Keratinocyte (primary cell): ENCODE measurements at regions not wholly inside any gene's neighbourhood (a gene's known extent, or its start where the extent isn't known, plus 50 kb on each side); places are given as distances from the start of the nearest gene placed in this dataset.

Source experiments
- DNase-seq: peaks from one replicate; pipeline ENCODE4 v3.0.0-alpha.2; 2011; ENCODE audit warnings: low read depth, missing footprints, low spot score
- FAIRE-seq: peaks from 2 replicates; lab custom pipeline; 2011; peaks lifted over from hg19 to GRCh38; lab: Jason Lieb, UNC
- H2AFZ ChIP-seq: 2 replicates; pipeline ENCODE4 v1.6.0; 2012; ENCODE audit warnings: low read length, control low read depth, inconsistent platforms; ENCODE audit not compliant: control insufficient read depth
- H3K27ac ChIP-seq: 2 replicates; pipeline ENCODE4 v1.5.1; 2011; ENCODE audit warnings: low read length; ENCODE audit not compliant: control insufficient read depth, insufficient read depth
- H3K27me3 ChIP-seq: 3 replicates; pipeline ENCODE4 v1.6.0; 2011; ENCODE audit warnings: low read length; ENCODE audit not compliant: control insufficient read depth, insufficient read depth; ENCODE audit errors: extremely low read depth
- H3K36me3 ChIP-seq, 2 experiments: 2 replicates in 1 of 2; 3 replicates in 1 of 2; pipeline ENCODE4 v1.5.1; 2011; ENCODE audit warnings: low read length in 2 of 2, mild to moderate bottlenecking in 1 of 2; ENCODE audit not compliant: control insufficient read depth in 2 of 2, insufficient read depth in 2 of 2; ENCODE audit errors: extremely low read depth in 1 of 2
- H3K4me1 ChIP-seq: 3 replicates; pipeline ENCODE4 v1.5.1; 2011; ENCODE audit warnings: low read length; ENCODE audit not compliant: control insufficient read depth, insufficient read depth; ENCODE audit errors: extremely low read depth
- H3K4me2 ChIP-seq: 3 replicates; pipeline ENCODE4 v1.6.0; 2011; ENCODE audit warnings: low read depth, low read length; ENCODE audit not compliant: control insufficient read depth, insufficient read depth; ENCODE audit errors: extremely low read depth
- H3K4me3 ChIP-seq, 3 experiments: fragments of 200-600 bp in 1 of 3; sonication (generic) in 1 of 3; 2 replicates in 2 of 3; 3 replicates in 1 of 3; pipeline ENCODE4 v1.5.1; 2011 to 2016; ENCODE audit warnings: low read length in 3 of 3, mild to moderate bottlenecking in 3 of 3, control low read depth in 2 of 3, inconsistent platforms in 1 of 3, low read depth in 1 of 3, mixed read lengths in 1 of 3, mixed run types in 1 of 3, moderate library complexity in 1 of 3; ENCODE audit not compliant: control insufficient read depth in 2 of 3, insufficient read depth in 2 of 3; ENCODE audit errors: extremely low read depth in 1 of 3
- H3K79me2 ChIP-seq: 2 replicates; pipeline ENCODE4 v1.6.0; 2012; ENCODE audit warnings: low read length; ENCODE audit not compliant: control insufficient read depth, insufficient read depth
- H3K9ac ChIP-seq: 3 replicates; pipeline ENCODE4 v1.6.0; 2011; ENCODE audit warnings: low read length; ENCODE audit not compliant: control insufficient read depth, insufficient read depth; ENCODE audit errors: extremely low read depth
- H3K9me1 ChIP-seq: 3 replicates; pipeline ENCODE4 v1.6.0; 2011; ENCODE audit warnings: low read length; ENCODE audit not compliant: control insufficient read depth, insufficient read depth; ENCODE audit errors: extremely low read depth
- H3K9me3 ChIP-seq: 2 replicates; pipeline ENCODE4 v1.5.1; 2012; ENCODE audit warnings: low read depth, low read length; ENCODE audit not compliant: control insufficient read depth
- H4K20me1 ChIP-seq: 3 replicates; pipeline ENCODE4 v1.6.0; 2011; ENCODE audit warnings: low read length; ENCODE audit not compliant: control insufficient read depth, insufficient read depth; ENCODE audit errors: extremely low read depth
- EZH2 ChIP-seq: IDR thresholded peaks from one replicate; pipeline ENCODE4 v1.6.1; 2012; ENCODE audit warnings: inconsistent platforms, mild to moderate bottlenecking, low read length, moderate library complexity
- dilution Hi-C: fragments of 300-500 bp; cut with MboI; formaldehyde crosslinking; loops from one replicate; pipeline ENCODE4 v1.7.0; 2020; ENCODE audit warnings: low sequenced_read_pairs; ENCODE audit not compliant: extremely low pct_ligation_motif_present
- TF ChIP-seq, protein P1 (sequence below), 3 experiments: IDR thresholded peaks in 1 of 3; conservative IDR thresholded peaks in 1 of 3; optimal IDR thresholded peaks in 1 of 3; 2 replicates in 2 of 3; 3 replicates in 1 of 3; pipeline versions ENCODE3 to v1.5.1; 2011; ENCODE audit warnings: low read length in 3 of 3, mild to moderate bottlenecking in 3 of 3, moderate library complexity in 2 of 3, control low read depth in 1 of 3, inconsistent platforms in 1 of 3; ENCODE audit not compliant: insufficient read depth in 2 of 3; ENCODE audit errors: extremely low read depth in 1 of 3

DNA sequence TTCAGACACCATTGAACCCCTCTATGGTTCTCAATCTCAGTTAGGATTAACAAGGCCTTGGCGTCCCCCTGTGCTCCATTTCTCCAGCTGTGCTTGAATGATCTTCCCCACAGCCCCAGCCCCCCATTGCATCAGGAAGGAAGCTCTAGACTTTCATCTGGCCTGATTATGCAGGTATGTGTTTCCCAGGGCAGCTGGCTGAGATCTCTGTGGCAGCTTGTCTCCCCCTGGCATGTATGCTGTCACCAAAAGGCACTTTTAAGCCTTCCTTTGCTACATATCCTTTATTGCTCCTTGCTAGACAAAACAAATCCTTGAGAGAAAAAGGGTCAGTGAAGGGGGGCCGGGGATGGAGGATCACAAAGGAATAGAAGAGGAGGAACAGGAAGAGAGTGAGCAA is 1056.0 kb upstream of the SLIT2 start:
- dilution Hi-C loops, result no loop called here
- Histone ChIP-seq H3K4me1 (no peaks in the 10 kb centered on the region), H2AFZ (no peak overlapping the region), H3K4me2 (no peak overlapping the region), H3K9me1 (no peaks in the 10 kb centered on the region), H4K20me1 (no peaks in the 10 kb centered on the region), H3K27ac (no peak overlapping the region), H3K27me3 (no peaks in the 10 kb centered on the region), H3K79me2 (no peaks in the 10 kb centered on the region), H3K36me3 (no peaks in the 10 kb centered on the region), H3K9ac (no peak overlapping the region), H3K9me3 (no peaks in the 10 kb centered on the region), H3K4me3 (no peak overlapping the region)
- FAIRE-seq, result no peak
- no peak for DNase-seq
- TF ChIP-seq, protein P1, sequence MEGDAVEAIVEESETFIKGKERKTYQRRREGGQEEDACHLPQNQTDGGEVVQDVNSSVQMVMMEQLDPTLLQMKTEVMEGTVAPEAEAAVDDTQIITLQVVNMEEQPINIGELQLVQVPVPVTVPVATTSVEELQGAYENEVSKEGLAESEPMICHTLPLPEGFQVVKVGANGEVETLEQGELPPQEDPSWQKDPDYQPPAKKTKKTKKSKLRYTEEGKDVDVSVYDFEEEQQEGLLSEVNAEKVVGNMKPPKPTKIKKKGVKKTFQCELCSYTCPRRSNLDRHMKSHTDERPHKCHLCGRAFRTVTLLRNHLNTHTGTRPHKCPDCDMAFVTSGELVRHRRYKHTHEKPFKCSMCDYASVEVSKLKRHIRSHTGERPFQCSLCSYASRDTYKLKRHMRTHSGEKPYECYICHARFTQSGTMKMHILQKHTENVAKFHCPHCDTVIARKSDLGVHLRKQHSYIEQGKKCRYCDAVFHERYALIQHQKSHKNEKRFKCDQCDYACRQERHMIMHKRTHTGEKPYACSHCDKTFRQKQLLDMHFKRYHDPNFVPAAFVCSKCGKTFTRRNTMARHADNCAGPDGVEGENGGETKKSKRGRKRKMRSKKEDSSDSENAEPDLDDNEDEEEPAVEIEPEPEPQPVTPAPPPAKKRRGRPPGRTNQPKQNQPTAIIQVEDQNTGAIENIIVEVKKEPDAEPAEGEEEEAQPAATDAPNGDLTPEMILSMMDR (optimal IDR thresholded peaks at IDR 0.05 in 1 of 3, IDR thresholded peaks at IDR 0.05 in 1 of 3, conservative IDR thresholded peaks at IDR 0.05 in 1 of 3; ENCODE audit: extremely low read depth in 1 of 3, insufficient read depth in 2 of 3, low read length in 3 of 3), result no peak
- no peak for TF ChIP-seq EZH2

DNA sequence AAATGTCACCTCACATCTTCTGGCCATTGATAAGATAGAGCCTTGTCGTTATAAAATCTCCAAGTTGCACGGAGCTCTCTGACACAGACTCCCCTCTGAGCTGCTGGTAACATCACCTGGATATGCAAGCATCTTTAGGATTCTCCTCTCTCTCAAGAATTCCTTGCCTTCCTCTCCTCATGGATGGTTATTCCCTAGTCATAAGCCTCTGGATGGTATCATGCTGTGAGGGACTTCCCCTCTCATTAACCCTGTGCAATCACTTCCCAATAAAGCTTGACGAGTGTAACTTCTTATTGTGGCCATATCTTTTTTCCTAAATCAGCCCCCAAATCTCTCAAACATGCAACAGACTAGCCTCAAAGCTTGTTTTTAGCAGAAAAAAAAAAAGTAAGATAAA is 1057.0 kb upstream of the SLIT2 start:
- no peak for DNase-seq

More for the DNA sequence above, 1057.0 kb upstream of the SLIT2 start:
- Histone ChIP-seq H3K9me1 (no peaks in the 10 kb centered on the region), H3K9ac (no peak overlapping the region), H4K20me1 (no peaks in the 10 kb centered on the region), H3K36me3 (no peaks in the 10 kb centered on the region), H3K9me3 (no peaks in the 10 kb centered on the region), H3K4me3 (no peak overlapping the region), H2AFZ (no peak overlapping the region), H3K27ac (no peak overlapping the region), H3K4me2 (no peak overlapping the region), H3K4me1 (no peaks in the 10 kb centered on the region), H3K27me3 (no peaks in the 10 kb centered on the region), H3K79me2 (no peaks in the 10 kb centered on the region)
- dilution Hi-C loops, result no loop called here
- TF ChIP-seq EZH2, result no peak
- TF ChIP-seq, protein P1 (optimal IDR thresholded peaks at IDR 0.05 in 1 of 3, IDR thresholded peaks at IDR 0.05 in 1 of 3, conservative IDR thresholded peaks at IDR 0.05 in 1 of 3; ENCODE audit: extremely low read depth in 1 of 3, insufficient read depth in 2 of 3, low read length in 3 of 3), result no peak
- FAIRE-seq, result no peak
